ENCODE measurements at regions not wholly inside any gene's neighbourhood (a gene's known extent, or its start where the extent isn't known, plus 50 kb on each side); places are given as distances from the start of the nearest gene placed in this dataset.
"Not testable (repeated sequence)": the region's sequence is repeated elsewhere in the genome, so short reads cannot be mapped to it uniquely, and the experiment has no call there.

GRCh38 chr9:31415164-31415563 is 969.3 kb upstream of the ACO1 start:
- ATAC-seq (no peak), DNase-seq (ENCODE audit: low read depth, low spot score) (no peak)
- BruUV-seq (replicated peaks): no TSS peak
- intact Hi-C loops (cut with micrococcal nuclease; ENCODE audit: unreplicated experiment) (no loop called here), in situ Hi-C loops (cut with HindIII; ENCODE audit: low pct_unique_long_range_greater_than_20kb, low sequenced_read_pairs) (no loop called here)
- TF ChIP-seq POLR2AphosphoS5 (IDR thresholded peaks at IDR 0.05; ENCODE audit: low read depth, low read length): no peak
- TF ChIP-seq REST (IDR thresholded peaks at IDR 0.05; ENCODE audit: insufficient read depth in 1 of 2, low read depth in 2 of 2, low read length in 1 of 2): no peak
- TF ChIP-seq TCF7L2 (IDR thresholded peaks at IDR 0.05; ENCODE audit: low read depth, low read length): no peak
- no peak overlapping the region for H3K27ac ChIP-seq (ENCODE audit: low read length)
- H3K27me3 ChIP-seq (ENCODE audit: control insufficient read depth, insufficient read depth, low read length): no peaks in the 10 kb centered on the region
- ChIA-PET POLR2A (no interaction called here), CTCF (no interaction called here)
- no peaks in the 10 kb centered on the region for H3K4me1 ChIP-seq (ENCODE audit: control insufficient read depth, insufficient read depth, low read length)
- H3K4me3 ChIP-seq (ENCODE audit: low read depth in 2 of 2, low read length in 2 of 2): no peak overlapping the region
- H3K36me3 ChIP-seq (ENCODE audit: control insufficient read depth, insufficient read depth, low read length): no peaks in the 10 kb centered on the region
- no peaks in the 10 kb centered on the region for H3K9me3 ChIP-seq (ENCODE audit: control insufficient read depth, insufficient read depth, low read depth, low read length)

- no peak for TF ChIP-seq SIN3A (IDR thresholded peaks at IDR 0.05; ENCODE audit: borderline replicate concordance, insufficient read depth, low read depth, low read length)
- no peak for DNase-seq (ENCODE audit: low read depth, low spot score)
- Histone ChIP-seq H3K36me3 (ENCODE audit: control insufficient read depth, insufficient read depth, low read length) (no peaks in the 10 kb centered on the region), H3K9me3 (ENCODE audit: control insufficient read depth, insufficient read depth, low read depth, low read length) (no peaks in the 10 kb centered on the region), H3K4me1 (ENCODE audit: control insufficient read depth, insufficient read depth, low read length) (no peaks in the 10 kb centered on the region), H3K27me3 (ENCODE audit: control insufficient read depth, insufficient read depth, low read length) (no peaks in the 10 kb centered on the region), H3K27ac (ENCODE audit: low read length) (no peak overlapping the region), H3K4me3 (ENCODE audit: low read depth in 2 of 2, low read length in 2 of 2) (no peak overlapping the region)
- no peak for ATAC-seq
- ChIA-PET POLR2A (no interaction called here), CTCF (no interaction called here)
- in situ Hi-C loops (cut with HindIII; ENCODE audit: low pct_unique_long_range_greater_than_20kb, low sequenced_read_pairs): no loop called here
- intact Hi-C loops (cut with micrococcal nuclease; ENCODE audit: unreplicated experiment): no loop called here
- BruUV-seq (replicated peaks): no TSS peak
Measured at GRCh38 chr9:31418419-31418818, 966.0 kb upstream of the ACO1 start.

- intact Hi-C loops (cut with micrococcal nuclease; ENCODE audit: unreplicated experiment); POLR2A ChIA-PET; H3K36me3 ChIP-seq (ENCODE audit: control insufficient read depth, insufficient read depth, low read length); DNase-seq (ENCODE audit: low read depth, low spot score); in situ Hi-C loops (cut with HindIII; ENCODE audit: low pct_unique_long_range_greater_than_20kb, low sequenced_read_pairs); H3K27ac ChIP-seq (ENCODE audit: low read length); H3K27me3 ChIP-seq (ENCODE audit: control insufficient read depth, insufficient read depth, low read length); H3K4me1 ChIP-seq (ENCODE audit: control insufficient read depth, insufficient read depth, low read length); ATAC-seq; H3K9me3 ChIP-seq (ENCODE audit: control insufficient read depth, insufficient read depth, low read depth, low read length); BruUV-seq (replicated peaks); H3K4me3 ChIP-seq (ENCODE audit: low read depth in 2 of 2, low read length in 2 of 2): not testable (repeated sequence)
- CTCF ChIA-PET: interaction anchor here (0.6 kb wide), 1 partner anchor 1135 kb away, joined by 3 read pairs; no protein-coding TSS in a partner anchor
Measured at GRCh38 chr9:31443630-31444457, 940.6 kb upstream of the ACO1 start.

GRCh38 chr9:31445357-31445756 is 939.1 kb upstream of the ACO1 start:
- Histone ChIP-seq H3K4me1 (ENCODE audit: control insufficient read depth, insufficient read depth, low read length) (no peaks in the 10 kb centered on the region), H3K4me3 (ENCODE audit: low read depth in 2 of 2, low read length in 2 of 2) (no peak overlapping the region), H3K27me3 (ENCODE audit: control insufficient read depth, insufficient read depth, low read length) (no peaks in the 10 kb centered on the region), H3K27ac (ENCODE audit: low read length) (no peak overlapping the region), H3K9me3 (ENCODE audit: control insufficient read depth, insufficient read depth, low read depth, low read length) (no peaks in the 10 kb centered on the region), H3K36me3 (ENCODE audit: control insufficient read depth, insufficient read depth, low read length) (no peaks in the 10 kb centered on the region)
- BruUV-seq (replicated peaks): no TSS peak
- intact Hi-C loops (cut with micrococcal nuclease; ENCODE audit: unreplicated experiment) (no loop called here), in situ Hi-C loops (cut with HindIII; ENCODE audit: low pct_unique_long_range_greater_than_20kb, low sequenced_read_pairs) (no loop called here)
- CTCF ChIA-PET: no interaction called here
- no peak for TF ChIP-seq POLR2AphosphoS5 (IDR thresholded peaks at IDR 0.05; ENCODE audit: low read depth, low read length)
- TF ChIP-seq SIN3A (IDR thresholded peaks at IDR 0.05; ENCODE audit: borderline replicate concordance, insufficient read depth, low read depth, low read length): no peak
- no peak for TF ChIP-seq REST (IDR thresholded peaks at IDR 0.05; ENCODE audit: insufficient read depth in 1 of 2, low read depth in 2 of 2, low read length in 1 of 2)
- no peak for TF ChIP-seq CTCF (IDR thresholded peaks at IDR 0.05)
- TF ChIP-seq TCF7L2 (IDR thresholded peaks at IDR 0.05; ENCODE audit: low read depth, low read length): no peak
- no peak for ATAC-seq
- POLR2A ChIA-PET: no interaction called here
- DNase-seq (ENCODE audit: low read depth, low spot score): no peak
